ENCODE measurements at regions not wholly inside any gene's neighbourhood (a gene's known extent, or its start where the extent isn't known, plus 50 kb on each side); places are given as distances from the start of the nearest gene placed in this dataset.

- TF ChIP-seq FOXM1 (IDR thresholded peaks at IDR 0.05; ENCODE audit: borderline replicate concordance) = no peak
- TF ChIP-seq FOXA1 (IDR thresholded peaks at IDR 0.05) = no peak
- TF ChIP-seq FOXK2 (IDR thresholded peaks at IDR 0.05) = no peak
- no peak for TF ChIP-seq LEF1 (IDR thresholded peaks at IDR 0.05; ENCODE audit: borderline replicate concordance)
These were observed 62.8 kb upstream of the CCND1 start for GRCh38 chr11:69578167-69578566.
